ENCODE measurements at regions not wholly inside any gene's neighbourhood (a gene's known extent, or its start where the extent isn't known, plus 50 kb on each side); places are given as distances from the start of the nearest gene placed in this dataset.

DNA sequence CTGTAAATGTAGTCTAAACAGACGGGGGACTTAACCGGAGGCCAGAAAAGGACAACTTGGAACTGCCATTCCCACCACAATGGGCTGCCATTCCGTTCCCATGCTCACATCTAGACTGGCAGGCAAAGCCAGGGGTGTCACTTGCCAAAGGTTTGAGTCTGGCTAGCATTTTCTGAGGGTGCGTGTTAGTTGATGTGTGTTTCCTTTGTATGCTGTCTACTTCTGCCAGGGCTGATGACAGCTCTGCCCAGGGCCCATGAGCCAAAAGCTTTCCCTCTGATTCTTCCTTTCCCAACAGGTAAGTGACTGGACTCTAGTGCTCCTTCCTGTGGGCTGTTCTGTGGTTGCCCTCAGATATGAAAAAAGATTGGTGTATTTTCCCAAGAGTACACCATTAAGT lies 68.0 kb downstream of the ZNF608 start:
- H3K4me3 ChIP-seq (replicated peaks in 1 of 3; ENCODE audit: insufficient read depth in 1 of 3, low read depth in 2 of 3, low read length in 3 of 3) = no peak overlapping the region
- no TSS peak for BruUV-seq (replicated peaks)
- no peak for TF ChIP-seq FOXA3 (CRISPR knock-in tag; IDR thresholded peaks at IDR 0.05)
- TF ChIP-seq SETDB1 (CRISPR knock-in tag; IDR thresholded peaks at IDR 0.05; ENCODE audit: borderline replicate concordance) = no peak
- TF ChIP-seq, protein P1, sequence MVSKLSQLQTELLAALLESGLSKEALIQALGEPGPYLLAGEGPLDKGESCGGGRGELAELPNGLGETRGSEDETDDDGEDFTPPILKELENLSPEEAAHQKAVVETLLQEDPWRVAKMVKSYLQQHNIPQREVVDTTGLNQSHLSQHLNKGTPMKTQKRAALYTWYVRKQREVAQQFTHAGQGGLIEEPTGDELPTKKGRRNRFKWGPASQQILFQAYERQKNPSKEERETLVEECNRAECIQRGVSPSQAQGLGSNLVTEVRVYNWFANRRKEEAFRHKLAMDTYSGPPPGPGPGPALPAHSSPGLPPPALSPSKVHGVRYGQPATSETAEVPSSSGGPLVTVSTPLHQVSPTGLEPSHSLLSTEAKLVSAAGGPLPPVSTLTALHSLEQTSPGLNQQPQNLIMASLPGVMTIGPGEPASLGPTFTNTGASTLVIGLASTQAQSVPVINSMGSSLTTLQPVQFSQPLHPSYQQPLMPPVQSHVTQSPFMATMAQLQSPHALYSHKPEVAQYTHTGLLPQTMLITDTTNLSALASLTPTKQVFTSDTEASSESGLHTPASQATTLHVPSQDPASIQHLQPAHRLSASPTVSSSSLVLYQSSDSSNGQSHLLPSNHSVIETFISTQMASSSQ (IDR thresholded peaks at IDR 0.05; ENCODE audit: low read depth) = no peak
- TF ChIP-seq, protein P1 (CRISPR knock-in tag; IDR thresholded peaks at IDR 0.05; ENCODE audit: borderline replicate concordance) = no peak
- TF ChIP-seq, protein P2, sequence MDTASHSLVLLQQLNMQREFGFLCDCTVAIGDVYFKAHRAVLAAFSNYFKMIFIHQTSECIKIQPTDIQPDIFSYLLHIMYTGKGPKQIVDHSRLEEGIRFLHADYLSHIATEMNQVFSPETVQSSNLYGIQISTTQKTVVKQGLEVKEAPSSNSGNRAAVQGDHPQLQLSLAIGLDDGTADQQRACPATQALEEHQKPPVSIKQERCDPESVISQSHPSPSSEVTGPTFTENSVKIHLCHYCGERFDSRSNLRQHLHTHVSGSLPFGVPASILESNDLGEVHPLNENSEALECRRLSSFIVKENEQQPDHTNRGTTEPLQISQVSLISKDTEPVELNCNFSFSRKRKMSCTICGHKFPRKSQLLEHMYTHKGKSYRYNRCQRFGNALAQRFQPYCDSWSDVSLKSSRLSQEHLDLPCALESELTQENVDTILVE (CRISPR knock-in tag; IDR thresholded peaks at IDR 0.05) = no peak
- TF ChIP-seq, protein P3, sequence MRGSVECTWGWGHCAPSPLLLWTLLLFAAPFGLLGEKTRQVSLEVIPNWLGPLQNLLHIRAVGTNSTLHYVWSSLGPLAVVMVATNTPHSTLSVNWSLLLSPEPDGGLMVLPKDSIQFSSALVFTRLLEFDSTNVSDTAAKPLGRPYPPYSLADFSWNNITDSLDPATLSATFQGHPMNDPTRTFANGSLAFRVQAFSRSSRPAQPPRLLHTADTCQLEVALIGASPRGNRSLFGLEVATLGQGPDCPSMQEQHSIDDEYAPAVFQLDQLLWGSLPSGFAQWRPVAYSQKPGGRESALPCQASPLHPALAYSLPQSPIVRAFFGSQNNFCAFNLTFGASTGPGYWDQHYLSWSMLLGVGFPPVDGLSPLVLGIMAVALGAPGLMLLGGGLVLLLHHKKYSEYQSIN (CRISPR knock-in tag; IDR thresholded peaks at IDR 0.05; ENCODE audit: borderline replicate concordance) = no peak
- no peak for TF ChIP-seq SRSF9 (IDR thresholded peaks at IDR 0.05; ENCODE audit: borderline replicate concordance, insufficient read depth, low read depth, low read length, poor library complexity, severe bottlenecking)
- TF ChIP-seq ZZZ3 (CRISPR knock-in tag; IDR thresholded peaks at IDR 0.05; ENCODE audit: borderline replicate concordance) = no peak
- TF ChIP-seq SOX6 (IDR thresholded peaks at IDR 0.05) = no peak
- no peak for TF ChIP-seq SOX6 (CRISPR knock-in tag; IDR thresholded peaks at IDR 0.05)
- no peak for TF ChIP-seq SUZ12 (IDR thresholded peaks at IDR 0.05; ENCODE audit: low read depth, low read length)
- TF ChIP-seq ZNF672 (CRISPR knock-in tag; IDR thresholded peaks at IDR 0.05) = no peak
- TF ChIP-seq POGZ (CRISPR knock-in tag; IDR thresholded peaks at IDR 0.05) = no peak
- TF ChIP-seq POLR2AphosphoS5 (IDR thresholded peaks at IDR 0.05; ENCODE audit: low read depth, low read length) = no peak
- TF ChIP-seq PCBP2 (optimal IDR thresholded peaks at IDR 0.05; ENCODE audit: low read depth, low read length, poor library complexity, severe bottlenecking) = no peak
- no peak for TF ChIP-seq YY1 (IDR thresholded peaks at IDR 0.05; ENCODE audit: insufficient read depth, insufficient replicate concordance, low read depth, low read length)
- no peak for TF ChIP-seq GTF2F1 (IDR thresholded peaks at IDR 0.05; ENCODE audit: low read length)
- no peak for TF ChIP-seq ZNF263 (CRISPR knock-in tag; IDR thresholded peaks at IDR 0.05)
- TF ChIP-seq ZFP36 (IDR thresholded peaks at IDR 0.05; ENCODE audit: borderline replicate concordance, low read depth, low read length, partially characterized antibody) = no peak
- H3K36me3 ChIP-seq (replicated peaks in 1 of 2; ENCODE audit: control insufficient read depth in 1 of 2, insufficient read depth in 2 of 2, low read length in 2 of 2) = no peaks in the 10 kb centered on the region
- FAIRE-seq (no peak), DNase-seq (ENCODE audit: low spot score) (no peak), ATAC-seq (no peak)
- H4K20me1 ChIP-seq (ENCODE audit: insufficient read depth, low read length) = no peaks in the 10 kb centered on the region
- ChIA-PET POLR2A (no interaction called here), CTCF (ENCODE audit: low intra/inter-chr PET ratio, low total read pairs) (no interaction called here)
- in situ Hi-C loops (cut with HindIII; ENCODE audit: extremely low pct_ligation_motif_present, low pct_unique_long_range_greater_than_20kb) = no loop called here
- no peaks in the 10 kb centered on the region for H3K9me3 ChIP-seq (ENCODE audit: low read length)
- peaks cover 18% of the 10 kb centered on the region for H3K4me1 ChIP-seq (ENCODE audit: insufficient read depth, low read length)
- intact Hi-C loops (cut with micrococcal nuclease; ENCODE audit: unreplicated experiment) = no loop called here
- no peaks in the 10 kb centered on the region for H3K27me3 ChIP-seq (ENCODE audit: control insufficient read depth in 1 of 2, insufficient read depth in 2 of 2, low read length in 2 of 2)
- H3K79me2 ChIP-seq (ENCODE audit: insufficient read depth, low read length) = no peaks in the 10 kb centered on the region
- H3K27ac ChIP-seq (ENCODE audit: extremely low read length, insufficient read depth, low read length) = no peak overlapping the region
- H3K9ac ChIP-seq (ENCODE audit: insufficient read depth, low read depth, low read length) = no peak overlapping the region
- WGBS (ENCODE audit: low lambda C conversion rate) = 85% methylated on average over 4 of the region's 4 CpGs
- H2AFZ ChIP-seq (ENCODE audit: low read length) = no peak overlapping the region
- no peak overlapping the region for H3K4me2 ChIP-seq (ENCODE audit: low read depth, low read length)
